K562 (cell line): ENCODE measurements at regions not wholly inside any gene's neighbourhood (a gene's known extent, or its start where the extent isn't known, plus 50 kb on each side); places are given as distances from the start of the nearest gene placed in this dataset.

Experiments
- FOS ChIP-seq: IDR thresholded peaks from 3 replicates; pipeline ENCODE4 v1.6.1; 2011; ENCODE audit not compliant: insufficient read length; ENCODE audit errors: extremely low read depth
- LARP7 ChIP-seq: fragments of 450-650 bp; IDR thresholded peaks from 2 replicates; pipeline ENCODE4 v1.6.1; 2016
- NFIC ChIP-seq: fragments of 450-650 bp; IDR thresholded peaks from 2 replicates; pipeline ENCODE4 v1.6.1; 2017; ENCODE audit warnings: mild to moderate bottlenecking, inconsistent platforms
- POLR2A ChIP-seq: fragments of 450-650 bp; conservative IDR thresholded peaks from 2 replicates; pipeline ENCODE4 v1.6.1; 2016
- SIN3A ChIP-seq, 2 experiments: fragments of 150-350 bp in 1 of 2; IDR thresholded peaks; 2 replicates each; pipeline ENCODE4 v1.6.1; 2011 to 2016; ENCODE audit warnings: borderline replicate concordance in 2 of 2, low read depth in 2 of 2, low read length in 2 of 2, mild to moderate bottlenecking in 2 of 2, moderate library complexity in 2 of 2; ENCODE audit not compliant: control insufficient read depth in 1 of 2
- UBTF ChIP-seq, 2 experiments: IDR thresholded peaks; 2 replicates each; pipeline ENCODE4 v1.6.1; 2012; ENCODE audit warnings: improper control_type of control experiment in 2 of 2, low read depth in 2 of 2, low read length in 2 of 2, borderline replicate concordance in 1 of 2
- TF ChIP-seq, protein P1 (sequence below): fragments of 250-450 bp; sonication (Bioruptor Pico); IDR thresholded peaks from 2 replicates; pipeline ENCODE4 v1.5.0; 2021; ENCODE audit warnings: mild to moderate bottlenecking, moderate library complexity
- TF ChIP-seq, protein P2 (sequence below), 3 experiments: IDR thresholded peaks in 2 of 3; conservative IDR thresholded peaks in 1 of 3; 2 replicates each; pipeline ENCODE4 v1.5.1; 2011 to 2012; ENCODE audit warnings: low read length in 3 of 3, mild to moderate bottlenecking in 3 of 3, control low read depth in 2 of 3, improper control_type of control experiment in 1 of 3, inconsistent platforms in 1 of 3, low read depth in 1 of 3, mixed read lengths in 1 of 3, moderate library complexity in 1 of 3; ENCODE audit not compliant: insufficient read depth in 2 of 3
- TF ChIP-seq, protein P3 (sequence below): IDR thresholded peaks from 2 replicates; pipeline ENCODE4 v1.6.1; 2016; ENCODE audit warnings: missing genetic modification characterization, missing compliant biosample characterization

- TF ChIP-seq, protein P1, sequence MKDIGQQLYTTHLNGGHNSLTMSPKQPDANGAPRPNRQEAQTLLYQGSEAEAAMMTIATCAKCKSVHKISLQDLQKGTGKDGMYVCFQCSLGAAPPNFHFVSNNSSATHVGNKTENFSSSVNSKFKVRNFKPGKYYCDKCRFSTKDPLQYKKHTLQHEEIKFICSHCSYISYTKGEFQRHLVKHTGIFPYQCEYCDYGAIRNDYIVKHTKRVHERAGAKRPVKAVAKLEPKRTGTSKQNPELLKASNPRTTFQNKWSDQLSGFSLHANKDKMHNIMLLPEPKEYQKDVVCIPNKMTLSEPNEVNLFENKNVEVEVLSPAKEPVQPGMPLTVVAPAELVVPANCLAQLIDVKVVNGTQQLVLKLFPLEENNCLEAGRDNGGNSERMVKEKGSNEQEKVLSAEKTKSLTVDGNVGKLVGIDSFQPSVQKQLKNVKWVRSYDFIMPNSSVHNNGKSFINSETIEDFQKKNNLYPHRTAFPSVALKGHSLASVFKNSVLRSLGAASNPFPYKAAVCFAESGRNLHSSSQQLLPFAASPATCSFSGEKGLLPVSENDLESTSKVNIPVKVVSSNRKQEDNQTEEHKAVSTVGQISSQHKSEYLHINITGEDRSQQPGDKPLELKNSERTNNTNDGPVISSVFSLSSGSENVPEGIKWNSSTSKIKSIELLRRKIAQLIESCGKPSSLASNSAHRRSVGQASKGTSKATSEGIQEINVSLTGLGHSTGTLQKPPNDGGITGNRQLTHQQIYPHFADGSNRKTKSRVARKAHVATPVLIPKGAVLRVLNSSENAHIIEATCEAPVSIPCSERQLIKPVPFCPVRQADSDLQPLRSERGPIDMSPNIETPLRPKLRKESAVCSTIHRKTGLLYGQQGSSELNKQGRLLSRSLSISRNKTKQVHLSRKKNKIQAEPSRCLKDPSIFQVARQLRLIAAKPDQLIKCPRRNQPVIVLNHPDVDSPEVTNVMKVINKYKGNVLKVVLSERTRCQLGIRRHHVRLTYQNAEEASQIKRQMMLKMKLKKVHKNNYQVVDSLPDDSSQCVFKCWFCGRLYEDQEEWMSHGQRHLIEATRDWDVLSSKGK = no peak
- TF ChIP-seq LARP7 = no peak
- no peak for TF ChIP-seq NFIC
- TF ChIP-seq, protein P2, sequence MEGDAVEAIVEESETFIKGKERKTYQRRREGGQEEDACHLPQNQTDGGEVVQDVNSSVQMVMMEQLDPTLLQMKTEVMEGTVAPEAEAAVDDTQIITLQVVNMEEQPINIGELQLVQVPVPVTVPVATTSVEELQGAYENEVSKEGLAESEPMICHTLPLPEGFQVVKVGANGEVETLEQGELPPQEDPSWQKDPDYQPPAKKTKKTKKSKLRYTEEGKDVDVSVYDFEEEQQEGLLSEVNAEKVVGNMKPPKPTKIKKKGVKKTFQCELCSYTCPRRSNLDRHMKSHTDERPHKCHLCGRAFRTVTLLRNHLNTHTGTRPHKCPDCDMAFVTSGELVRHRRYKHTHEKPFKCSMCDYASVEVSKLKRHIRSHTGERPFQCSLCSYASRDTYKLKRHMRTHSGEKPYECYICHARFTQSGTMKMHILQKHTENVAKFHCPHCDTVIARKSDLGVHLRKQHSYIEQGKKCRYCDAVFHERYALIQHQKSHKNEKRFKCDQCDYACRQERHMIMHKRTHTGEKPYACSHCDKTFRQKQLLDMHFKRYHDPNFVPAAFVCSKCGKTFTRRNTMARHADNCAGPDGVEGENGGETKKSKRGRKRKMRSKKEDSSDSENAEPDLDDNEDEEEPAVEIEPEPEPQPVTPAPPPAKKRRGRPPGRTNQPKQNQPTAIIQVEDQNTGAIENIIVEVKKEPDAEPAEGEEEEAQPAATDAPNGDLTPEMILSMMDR (IDR thresholded peaks at IDR 0.05 in 2 of 3, conservative IDR thresholded peaks at IDR 0.05 in 1 of 3; ENCODE audit: insufficient read depth in 2 of 3, low read depth in 1 of 3, low read length in 3 of 3) = no peak
- TF ChIP-seq FOS = no peak
- no peak for TF ChIP-seq SIN3A (IDR thresholded peaks at IDR 0.05; ENCODE audit: borderline replicate concordance in 2 of 2, control insufficient read depth in 1 of 2, low read depth in 2 of 2, low read length in 2 of 2)
- TF ChIP-seq, protein P3, sequence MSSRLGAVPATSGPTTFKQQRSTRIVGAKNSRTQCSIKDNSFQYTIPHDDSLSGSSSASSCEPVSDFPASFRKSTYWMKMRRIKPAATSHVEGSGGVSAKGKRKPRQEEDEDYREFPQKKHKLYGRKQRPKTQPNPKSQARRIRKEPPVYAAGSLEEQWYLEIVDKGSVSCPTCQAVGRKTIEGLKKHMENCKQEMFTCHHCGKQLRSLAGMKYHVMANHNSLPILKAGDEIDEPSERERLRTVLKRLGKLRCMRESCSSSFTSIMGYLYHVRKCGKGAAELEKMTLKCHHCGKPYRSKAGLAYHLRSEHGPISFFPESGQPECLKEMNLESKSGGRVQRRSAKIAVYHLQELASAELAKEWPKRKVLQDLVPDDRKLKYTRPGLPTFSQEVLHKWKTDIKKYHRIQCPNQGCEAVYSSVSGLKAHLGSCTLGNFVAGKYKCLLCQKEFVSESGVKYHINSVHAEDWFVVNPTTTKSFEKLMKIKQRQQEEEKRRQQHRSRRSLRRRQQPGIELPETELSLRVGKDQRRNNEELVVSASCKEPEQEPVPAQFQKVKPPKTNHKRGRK (tag) = no peak
- TF ChIP-seq POLR2A = no peak
- no peak for TF ChIP-seq UBTF (IDR thresholded peaks at IDR 0.05; ENCODE audit: borderline replicate concordance in 1 of 2, low read depth in 2 of 2, low read length in 2 of 2)
These were observed 100.8 kb downstream of the PLCE1 start for GRCh38 chr10:94094540-94094939.
